Endometrial microvascular endothelial cells (primary cell): ENCODE measurements at regions not wholly inside any gene's neighbourhood (a gene's known extent, or its start where the extent isn't known, plus 50 kb on each side); places are given as distances from the start of the nearest gene placed in this dataset.

Experiments
- in situ Hi-C: cut with HindIII; loops from 2 replicates; pipeline ENCODE4 v1.10.0; 2017; ENCODE audit warnings: low sequenced_read_pairs, low pct_unique_long_range_greater_than_20kb; ENCODE audit errors: inconsistent ontology term

DNA sequence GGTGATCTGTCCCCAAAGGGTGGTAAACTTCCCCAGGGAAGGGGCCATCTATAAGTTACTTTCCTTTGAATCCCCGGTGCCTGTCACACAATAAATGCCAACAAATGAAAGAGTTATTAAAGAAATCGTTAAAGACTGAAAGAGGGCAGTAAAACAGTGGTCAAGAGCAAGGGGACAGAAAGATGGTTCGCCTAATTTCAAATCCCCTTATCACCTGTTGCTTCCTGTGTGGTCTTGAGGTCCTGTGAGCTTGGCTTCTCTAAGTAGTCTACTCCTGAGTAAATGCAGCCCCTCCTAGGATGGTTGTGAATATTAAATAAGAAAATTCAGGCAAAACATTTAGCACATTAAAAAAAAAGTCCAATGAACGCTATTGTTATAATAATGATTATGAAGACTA lies 225.7 kb upstream of the ADAMTS9 start:
- in situ Hi-C loops: loop anchor here (25.0 kb wide), 1 partner anchor 226 kb away; the partner anchor contains the start of gene ADAMTS9

GRCh38 chr3:64911138-64911537 lies 223.3 kb upstream of the ADAMTS9 start:
- in situ Hi-C loops: loop anchor here (25.0 kb wide), 1 partner anchor 224 kb away; the partner anchor contains the start of gene ADAMTS9

DNA sequence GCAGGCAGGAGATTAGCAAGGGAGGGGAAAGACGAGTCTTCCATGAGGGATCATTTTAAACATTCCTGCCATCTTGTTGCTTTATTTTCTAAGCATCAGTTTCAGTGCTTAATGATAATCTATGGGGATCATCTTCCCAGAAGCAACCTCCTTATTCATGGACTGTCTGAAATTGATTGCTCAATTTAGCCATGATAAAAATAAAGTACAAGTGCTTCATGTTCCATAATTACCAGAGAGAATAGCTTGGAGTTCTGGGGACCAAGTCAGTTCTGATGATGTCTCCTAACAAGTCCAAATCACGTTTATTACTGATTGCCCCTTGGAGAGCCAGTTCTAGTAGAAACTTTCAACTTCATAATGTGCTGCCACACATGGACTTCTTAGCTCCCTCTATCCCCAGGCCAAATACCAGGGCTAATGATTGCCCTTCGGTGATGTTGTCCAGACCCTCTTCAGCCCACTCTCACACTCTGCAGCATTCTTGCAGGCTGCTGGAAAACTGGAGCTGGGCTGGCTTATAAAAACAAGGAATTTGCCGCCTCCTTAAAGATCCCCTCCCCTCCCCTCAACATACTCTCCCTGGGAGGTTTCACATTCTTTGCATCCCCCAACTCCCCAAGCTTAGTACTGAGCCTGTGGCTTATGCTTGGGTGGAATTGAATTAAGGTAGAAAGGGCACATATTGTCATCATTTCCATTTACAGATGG lies 222.1 kb upstream of the ADAMTS9 start:
- in situ Hi-C loops: loop anchor here (25.0 kb wide), 1 partner anchor 223 kb away; the partner anchor contains the start of gene ADAMTS9

DNA sequence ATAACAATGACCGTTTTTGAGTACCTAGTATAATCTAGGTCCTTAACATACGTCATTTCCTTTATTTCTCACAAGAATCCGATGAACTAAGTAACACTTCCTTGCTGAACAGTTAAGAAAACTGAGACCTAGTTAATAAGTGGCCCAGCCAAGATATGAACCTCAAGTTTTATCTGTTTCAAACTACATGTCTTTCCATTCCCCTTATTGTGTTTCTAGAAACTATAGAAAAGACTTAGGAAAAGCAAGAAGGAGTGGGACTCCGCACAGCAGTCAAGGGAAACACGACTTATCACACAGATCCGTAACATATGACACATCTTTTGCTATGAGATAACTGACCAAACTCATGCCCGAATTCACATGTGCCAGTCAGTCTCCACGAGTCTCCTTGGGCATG lies 221.2 kb upstream of the ADAMTS9 start:
- in situ Hi-C loops: loop anchor here (25.0 kb wide), 1 partner anchor 222 kb away; the partner anchor contains the start of gene ADAMTS9

- in situ Hi-C loops: loop anchor here (25.0 kb wide), 1 partner anchor 221 kb away; the partner anchor contains the start of gene ADAMTS9
Observed at GRCh38 chr3:64908251-64908685, 220.5 kb upstream of the ADAMTS9 start.

DNA sequence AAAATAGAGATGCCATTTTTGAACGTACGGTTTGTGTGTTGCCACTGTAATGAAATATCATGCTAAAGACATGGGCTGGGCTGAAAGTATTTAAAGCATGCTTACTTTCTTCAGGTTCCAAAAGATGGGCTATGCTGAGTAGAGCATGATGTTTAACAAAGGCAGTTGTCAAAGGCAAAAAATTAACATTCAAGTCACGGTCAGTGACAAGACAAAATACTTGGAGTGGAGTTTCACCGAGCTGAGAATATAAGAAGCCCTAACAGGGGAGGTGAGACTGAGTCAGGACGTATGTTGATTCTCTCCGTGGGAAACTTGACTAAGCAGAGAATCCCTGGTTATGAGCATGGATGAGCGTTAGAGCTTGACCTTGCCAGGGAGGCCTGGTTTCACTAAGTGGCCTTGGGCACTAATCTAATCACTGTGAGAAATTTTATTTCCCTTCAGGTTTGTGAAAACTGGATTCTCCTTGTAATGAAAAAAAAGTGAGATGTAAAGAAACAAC lies 218.2 kb upstream of the ADAMTS9 start:
- in situ Hi-C loops: loop anchor here (25.0 kb wide), 1 partner anchor 219 kb away; the partner anchor contains the start of gene ADAMTS9

- in situ Hi-C loops: loop anchor here (25.0 kb wide), 1 partner anchor 216 kb away; the partner anchor contains the start of gene ADAMTS9
Observed at GRCh38 chr3:64903006-64903405, 215.2 kb upstream of the ADAMTS9 start.

DNA sequence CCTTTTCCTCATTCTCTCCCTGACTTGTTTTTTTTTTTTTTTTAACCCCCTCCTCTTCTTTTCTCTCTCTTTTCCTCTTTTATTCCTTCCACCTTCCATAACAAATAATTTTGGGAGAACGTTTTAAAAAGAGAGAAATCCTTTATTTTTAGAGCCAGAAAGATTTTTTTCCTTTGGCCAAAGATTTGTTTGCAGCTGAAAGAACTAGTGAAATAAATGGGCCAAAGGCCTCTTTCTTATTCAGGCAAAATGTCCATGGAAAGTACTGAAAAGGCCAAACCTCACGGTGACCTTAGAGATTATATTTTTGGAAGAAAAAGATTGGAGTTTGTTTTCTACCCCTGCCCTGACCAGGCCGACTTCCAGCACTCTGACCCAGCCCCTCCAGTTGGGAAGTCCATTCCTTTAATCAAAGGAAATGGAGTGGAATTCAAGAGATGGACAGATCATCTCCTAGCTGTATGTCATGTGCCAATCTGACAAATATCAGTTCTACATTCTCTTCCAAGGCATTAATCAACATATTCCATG lies 214.3 kb upstream of the ADAMTS9 start:
- in situ Hi-C loops: loop anchor here (25.0 kb wide), 1 partner anchor 215 kb away; the partner anchor contains the start of gene ADAMTS9

DNA sequence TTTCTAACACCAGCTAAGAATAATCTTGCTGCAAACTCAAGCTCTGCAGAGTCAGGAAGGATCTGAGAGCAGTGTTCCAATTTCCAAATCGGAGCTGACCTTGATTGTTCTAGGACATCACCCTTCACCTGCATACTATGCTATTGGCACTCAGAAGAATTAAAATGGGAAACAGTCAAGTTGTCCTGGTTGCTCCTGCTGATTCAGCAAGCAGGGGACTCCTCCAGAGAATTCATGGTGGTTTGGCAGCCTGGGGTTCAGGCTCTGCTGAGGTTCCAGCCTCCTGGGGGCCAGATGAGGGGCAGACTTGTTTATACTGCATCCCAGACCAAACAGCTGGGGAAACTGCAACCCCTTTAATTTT lies 213.7 kb upstream of the ADAMTS9 start:
- in situ Hi-C loops: loop anchor here (25.0 kb wide), 1 partner anchor 214 kb away; the partner anchor contains the start of gene ADAMTS9

- in situ Hi-C loops: loop anchor here (25.0 kb wide), 1 partner anchor 214 kb away; the partner anchor contains the start of gene ADAMTS9
Observed at GRCh38 chr3:64900617-64901521, 213.1 kb upstream of the ADAMTS9 start.

GRCh38 chr3:64900156-64900555 lies 212.4 kb upstream of the ADAMTS9 start:
- in situ Hi-C loops: loop anchor here (25.0 kb wide), 1 partner anchor 213 kb away; the partner anchor contains the start of gene ADAMTS9

- in situ Hi-C loops: no loop called here
Observed at GRCh38 chr3:64898941-64899340, 211.1 kb upstream of the ADAMTS9 start.

- in situ Hi-C loops: no loop called here
Observed at GRCh38 chr3:64895991-64896895, 208.4 kb upstream of the ADAMTS9 start.

- in situ Hi-C loops: no loop called here
Observed at GRCh38 chr3:64895106-64895990, 207.5 kb upstream of the ADAMTS9 start.

- in situ Hi-C loops: no loop called here
Observed at GRCh38 chr3:64894006-64894405, 206.2 kb upstream of the ADAMTS9 start.

- in situ Hi-C loops: no loop called here
Observed at GRCh38 chr3:64892671-64893309, 205.0 kb upstream of the ADAMTS9 start.
